ENCODE measurements at regions not wholly inside any gene's neighbourhood (a gene's known extent, or its start where the extent isn't known, plus 50 kb on each side); places are given as distances from the start of the nearest gene placed in this dataset.

- TF ChIP-seq ZNF462 (CRISPR knock-in tag; IDR thresholded peaks at IDR 0.05) = no peak
- no peak for TF ChIP-seq ETS1 (IDR thresholded peaks at IDR 0.05)
Measured at GRCh38 chrX:113455582-113455981, 615.0 kb upstream of the AMOT start (continued).

- H3K79me2 ChIP-seq (replicated peaks; ENCODE audit: insufficient read depth) = no peaks in the 10 kb centered on the region
- TF ChIP-seq ZNF462 (CRISPR knock-in tag; IDR thresholded peaks at IDR 0.05) (no peak), POLR2AphosphoS5 (IDR thresholded peaks at IDR 0.05; ENCODE audit: low read depth) (no peak), STAT1 (IDR thresholded peaks at IDR 0.05; ENCODE audit: unreplicated experiment) (no peak), REST (IDR thresholded peaks at IDR 0.05; ENCODE audit: unreplicated experiment) (no peak)
Measured at GRCh38 chrX:113429011-113429410, 588.4 kb upstream of the AMOT start.

More at GRCh38 chrX:113429011-113429410, 588.4 kb upstream of the AMOT start:
- H3F3A ChIP-seq (replicated peaks; ENCODE audit: low read depth) = no peaks in the 10 kb centered on the region
- H3K9me3 Mint-ChIP-seq = peaks cover 2% of the 10 kb centered on the region
- H3K4me1 Mint-ChIP-seq = peaks cover 1% of the 10 kb centered on the region; the same call in 2 of the 3 replicates
- no peak overlapping the region for H3K4me2 ChIP-seq
- no peak overlapping the region for H3K4me3 Mint-ChIP-seq
- DNase-seq (ENCODE audit: low spot score) (no peak), ATAC-seq (no peak)
- no peak overlapping the region for H2AFZ ChIP-seq
- H3K27ac ChIP-seq (ENCODE audit: low read depth) = no peak overlapping the region
- no peaks in the 10 kb centered on the region; the same call in 2 of the 3 replicates for H3K36me3 Mint-ChIP-seq (ENCODE audit: low read depth)
- no peaks in the 10 kb centered on the region for H3K4me1 ChIP-seq (ENCODE audit: insufficient read depth)
- no peaks in the 10 kb centered on the region; the same call in 1 of the 2 replicates for H3K36me3 ChIP-seq (ENCODE audit: insufficient read depth)
- no peak overlapping the region for H3K27ac Mint-ChIP-seq
- H3K4me3 ChIP-seq = no peak overlapping the region
- no peaks in the 10 kb centered on the region for H4K20me1 ChIP-seq (replicated peaks; ENCODE audit: insufficient read depth)
- H3K9me2 ChIP-seq (ENCODE audit: insufficient read depth) = no peaks in the 10 kb centered on the region
- H3K27me3 Mint-ChIP-seq (ENCODE audit: insufficient read depth, low read depth, poor library complexity) = no peaks in the 10 kb centered on the region
- H3K27me3 ChIP-seq (ENCODE audit: insufficient read depth) = no peaks in the 10 kb centered on the region

Measured in GM23338 (cell line).